ENCODE measurements at regions not wholly inside any gene's neighbourhood (a gene's known extent, or its start where the extent isn't known, plus 50 kb on each side); places are given as distances from the start of the nearest gene placed in this dataset.

DNA sequence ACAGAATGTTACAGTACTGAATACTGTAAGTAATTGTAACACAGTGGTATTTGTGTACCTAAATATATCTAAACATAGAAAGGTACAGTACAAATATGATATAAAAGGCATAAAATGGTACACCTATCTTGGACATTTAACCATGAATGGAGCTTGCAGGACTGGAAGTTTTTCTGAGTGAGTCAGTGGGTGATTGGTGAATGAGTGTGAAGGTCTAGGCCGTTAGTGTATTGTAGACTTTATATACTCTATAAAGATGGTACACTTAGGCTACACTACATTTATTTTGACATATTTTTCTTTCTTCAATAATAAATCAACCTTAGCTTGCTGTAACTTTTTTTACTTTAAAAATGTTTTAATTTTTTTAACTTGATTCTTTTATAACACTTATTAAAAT is 422.5 kb upstream of the FSTL5 start:
- ATAC-seq = no peak
- Mint-ChIP-seq H3K4me1 (no peaks in the 10 kb centered on the region), H3K27me3 (no peaks in the 10 kb centered on the region), H3K9me3 (no peaks in the 10 kb centered on the region), H3K36me3 (no peaks in the 10 kb centered on the region), H3K27ac (no peak overlapping the region), H3K4me3 (no peak overlapping the region)

DNA sequence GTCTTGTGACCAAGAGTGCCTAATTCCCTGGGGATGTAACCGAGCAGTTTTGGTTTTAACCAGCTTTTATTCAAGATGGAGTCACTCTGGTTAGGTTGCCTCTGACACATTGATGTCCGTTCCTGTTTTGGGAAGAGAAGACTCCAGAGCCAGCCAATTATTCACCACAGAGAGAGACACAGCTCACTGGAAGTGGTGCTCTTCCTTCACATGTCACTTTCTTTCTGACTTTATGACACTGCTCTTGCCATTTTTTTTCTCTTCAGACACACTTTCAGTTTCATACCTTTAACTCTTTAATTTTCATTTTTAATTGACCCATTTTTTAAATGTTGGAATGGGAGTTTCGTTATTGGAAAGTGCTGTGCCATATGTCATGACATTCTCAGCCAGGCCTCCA is 418.4 kb upstream of the FSTL5 start:
- H3K36me3 Mint-ChIP-seq = no peaks in the 10 kb centered on the region
- H3K4me1 Mint-ChIP-seq = no peaks in the 10 kb centered on the region
- ATAC-seq = no peak
- H3K9me3 Mint-ChIP-seq = no peaks in the 10 kb centered on the region
- no peak overlapping the region for H3K27ac Mint-ChIP-seq
- no peak overlapping the region for H3K4me3 Mint-ChIP-seq
- H3K27me3 Mint-ChIP-seq = no peaks in the 10 kb centered on the region

DNA sequence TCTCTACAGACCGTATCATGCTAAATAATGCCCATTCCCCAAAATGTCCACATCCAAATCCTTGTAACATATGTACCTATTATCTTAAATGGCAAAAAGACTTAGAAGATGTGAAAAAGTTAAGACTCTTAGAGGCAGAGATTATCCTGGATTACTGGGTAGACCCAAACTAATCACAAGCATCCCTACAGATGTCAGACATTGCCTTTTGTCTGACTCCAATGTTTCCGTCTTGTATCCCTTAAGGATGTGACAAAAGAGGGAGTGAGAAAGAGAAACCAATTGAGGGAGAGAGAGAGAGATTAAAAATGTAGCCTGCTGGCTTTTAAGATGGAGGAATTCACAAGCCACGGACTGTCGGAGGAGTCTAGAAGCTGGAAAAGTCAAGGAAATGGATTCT is 401.9 kb upstream of the FSTL5 start:
- no peak for ATAC-seq

DNA sequence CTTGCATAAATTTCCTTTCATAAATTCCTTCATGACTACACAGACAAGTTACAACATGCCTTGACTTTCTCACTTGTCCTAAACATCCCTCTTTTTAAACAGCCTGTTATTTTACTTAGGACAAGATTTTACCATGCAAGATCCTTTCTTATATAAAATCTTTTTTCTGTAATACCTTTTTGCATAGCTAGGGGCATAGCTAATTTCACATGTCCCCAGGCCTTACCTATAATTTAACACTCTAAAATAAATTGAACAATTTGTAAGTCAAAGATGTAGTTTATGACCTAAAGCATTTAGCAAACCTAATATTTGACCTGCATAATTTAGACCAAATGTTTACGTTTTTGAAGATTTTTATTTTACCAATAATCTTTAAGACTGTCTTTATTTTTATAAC is 396.3 kb upstream of the FSTL5 start:
- no peak overlapping the region for H3K4me3 Mint-ChIP-seq
- H3K27me3 Mint-ChIP-seq = no peaks in the 10 kb centered on the region
- no peaks in the 10 kb centered on the region for H3K4me1 Mint-ChIP-seq
- H3K27ac Mint-ChIP-seq = no peak overlapping the region
- no peaks in the 10 kb centered on the region for H3K36me3 Mint-ChIP-seq
- ATAC-seq = no peak
- no peaks in the 10 kb centered on the region for H3K9me3 Mint-ChIP-seq

More for the DNA sequence above, 401.9 kb upstream of the FSTL5 start:
- H3K27me3 Mint-ChIP-seq = no peaks in the 10 kb centered on the region
- H3K9me3 Mint-ChIP-seq = no peaks in the 10 kb centered on the region
- H3K36me3 Mint-ChIP-seq = no peaks in the 10 kb centered on the region
- H3K4me3 Mint-ChIP-seq = no peak overlapping the region
- H3K27ac Mint-ChIP-seq = no peak overlapping the region
- H3K4me1 Mint-ChIP-seq = no peaks in the 10 kb centered on the region

DNA sequence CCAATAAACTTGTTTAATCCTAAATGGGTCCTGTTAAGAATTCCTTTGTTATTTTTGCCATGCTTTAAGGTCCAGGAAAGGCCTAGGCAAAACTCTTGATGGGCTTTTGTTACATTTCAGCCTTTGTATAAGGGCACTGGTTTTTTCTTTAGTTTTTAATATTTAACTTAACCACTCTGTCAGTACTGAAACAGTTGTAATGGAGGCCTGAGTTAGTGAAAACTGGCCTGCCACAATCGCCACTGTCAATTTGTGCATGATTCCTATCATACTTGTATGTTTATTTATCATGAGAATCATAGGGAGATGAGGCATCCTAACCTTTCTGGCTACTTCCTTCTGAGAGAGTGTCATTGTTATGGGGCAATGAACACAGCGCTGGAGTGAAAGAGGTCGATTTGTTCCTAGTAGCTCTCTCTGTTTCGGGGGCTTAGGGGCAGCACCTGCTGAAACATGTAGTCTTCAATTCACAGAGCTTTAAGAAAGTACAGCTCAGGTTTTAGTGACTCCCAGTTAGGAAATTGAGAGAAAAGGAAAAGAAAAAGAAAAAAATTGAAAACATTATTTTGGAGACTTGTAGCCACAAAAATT is 393.8 kb upstream of the FSTL5 start:
- H3K36me3 Mint-ChIP-seq = no peaks in the 10 kb centered on the region

DNA sequence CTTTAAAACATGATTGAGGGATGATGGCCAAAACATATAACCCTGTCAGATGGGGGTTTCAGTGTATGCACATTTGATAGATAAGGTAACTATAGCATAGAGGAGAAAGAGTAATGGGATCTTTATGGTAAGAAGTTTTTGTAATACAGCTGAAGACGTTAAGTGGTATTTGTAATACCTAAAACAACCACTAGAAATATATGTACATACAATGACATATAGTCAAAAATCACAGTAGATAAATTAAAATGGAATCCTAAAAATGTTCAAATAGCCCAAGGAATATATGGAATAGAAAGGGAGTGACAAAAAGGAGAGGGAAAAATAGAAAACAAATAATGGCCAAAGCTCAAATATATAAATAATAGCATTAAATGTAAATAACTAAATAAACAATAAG is 371.3 kb upstream of the FSTL5 start:
- Mint-ChIP-seq H3K4me1 (no peaks in the 10 kb centered on the region), H3K36me3 (no peaks in the 10 kb centered on the region)
- ATAC-seq = no peak

More for the DNA sequence above, 393.8 kb upstream of the FSTL5 start:
- no peaks in the 10 kb centered on the region for H3K4me1 Mint-ChIP-seq
- H3K9me3 Mint-ChIP-seq = no peaks in the 10 kb centered on the region
- ATAC-seq = no peak
- no peaks in the 10 kb centered on the region for H3K27me3 Mint-ChIP-seq
- no peak overlapping the region for H3K4me3 Mint-ChIP-seq
- H3K27ac Mint-ChIP-seq = no peak overlapping the region

DNA sequence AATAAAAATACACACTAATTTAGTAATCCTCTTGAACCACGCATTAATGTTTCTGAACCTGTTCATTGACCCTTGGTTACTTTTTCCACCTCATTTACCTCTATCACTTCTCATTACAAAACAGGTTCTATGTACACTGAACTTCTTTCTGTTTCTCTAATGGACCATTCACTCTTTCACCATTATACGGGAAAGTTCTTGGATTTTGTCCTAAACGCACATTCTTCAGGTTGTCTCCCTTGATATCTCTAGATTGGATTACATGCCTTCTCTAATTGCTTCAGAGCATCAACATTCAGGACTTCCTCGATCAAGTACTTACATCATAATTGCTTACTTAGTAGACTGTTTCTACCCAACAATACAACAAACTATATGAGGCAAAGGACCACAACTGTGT is 359.4 kb upstream of the FSTL5 start:
- Mint-ChIP-seq H3K4me3 (no peak overlapping the region), H3K27me3 (no peaks in the 10 kb centered on the region), H3K4me1 (no peaks in the 10 kb centered on the region), H3K9me3 (peaks cover 6% of the 10 kb centered on the region), H3K36me3 (no peaks in the 10 kb centered on the region), H3K27ac (no peak overlapping the region)
- ATAC-seq = no peak

More for the DNA sequence above, 371.3 kb upstream of the FSTL5 start:
- no peak overlapping the region for H3K27ac Mint-ChIP-seq
- H3K9me3 Mint-ChIP-seq = peaks cover 4% of the 10 kb centered on the region
- H3K27me3 Mint-ChIP-seq = no peaks in the 10 kb centered on the region
- H3K4me3 Mint-ChIP-seq = no peak overlapping the region

DNA sequence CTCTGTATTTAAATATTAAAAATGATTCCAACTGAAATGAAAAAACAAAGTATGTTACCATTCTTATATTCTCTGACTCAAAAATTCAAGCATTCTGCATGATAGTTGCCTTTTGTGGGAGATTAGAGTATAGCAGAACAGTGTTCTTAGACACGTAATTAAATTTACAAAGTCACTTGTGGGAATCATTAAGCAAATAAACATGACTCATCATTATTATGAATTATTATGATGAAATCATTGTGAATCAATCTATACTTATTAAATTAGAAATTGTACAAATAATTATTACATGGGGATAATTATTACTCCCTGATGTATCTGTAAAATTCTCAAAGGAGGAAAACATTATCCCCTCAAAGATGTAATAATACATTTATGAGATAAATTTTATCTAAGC is 358.9 kb upstream of the FSTL5 start:
- H3K36me3 Mint-ChIP-seq = no peaks in the 10 kb centered on the region
- ATAC-seq = no peak
- no peaks in the 10 kb centered on the region for H3K27me3 Mint-ChIP-seq
- H3K4me1 Mint-ChIP-seq = no peaks in the 10 kb centered on the region
- no peak overlapping the region for H3K4me3 Mint-ChIP-seq
- H3K9me3 Mint-ChIP-seq = peaks cover 6% of the 10 kb centered on the region
- H3K27ac Mint-ChIP-seq = no peak overlapping the region

DNA sequence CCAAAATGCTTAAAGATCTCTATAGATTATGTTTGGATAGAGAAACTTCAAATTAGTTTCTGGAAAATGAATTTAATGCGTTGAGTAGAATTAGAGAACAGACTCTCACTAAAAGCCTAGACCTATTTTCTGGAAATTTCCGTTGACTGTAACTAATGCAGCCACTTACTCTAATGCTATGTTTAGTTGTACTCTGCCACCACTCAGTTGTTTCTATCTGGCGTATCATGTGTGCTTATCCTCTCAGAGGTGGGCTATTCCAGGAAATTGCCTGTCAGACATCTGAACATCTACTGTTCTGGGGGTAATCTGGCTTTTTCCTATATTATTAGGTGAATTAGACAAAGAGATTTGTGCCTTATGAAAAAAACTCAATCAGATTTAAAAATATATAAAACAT is 347.1 kb upstream of the FSTL5 start:
- Mint-ChIP-seq H3K9me3 (no peaks in the 10 kb centered on the region), H3K4me1 (no peaks in the 10 kb centered on the region), H3K27me3 (no peaks in the 10 kb centered on the region), H3K4me3 (no peak overlapping the region), H3K36me3 (no peaks in the 10 kb centered on the region), H3K27ac (no peak overlapping the region)
- ATAC-seq = no peak

DNA sequence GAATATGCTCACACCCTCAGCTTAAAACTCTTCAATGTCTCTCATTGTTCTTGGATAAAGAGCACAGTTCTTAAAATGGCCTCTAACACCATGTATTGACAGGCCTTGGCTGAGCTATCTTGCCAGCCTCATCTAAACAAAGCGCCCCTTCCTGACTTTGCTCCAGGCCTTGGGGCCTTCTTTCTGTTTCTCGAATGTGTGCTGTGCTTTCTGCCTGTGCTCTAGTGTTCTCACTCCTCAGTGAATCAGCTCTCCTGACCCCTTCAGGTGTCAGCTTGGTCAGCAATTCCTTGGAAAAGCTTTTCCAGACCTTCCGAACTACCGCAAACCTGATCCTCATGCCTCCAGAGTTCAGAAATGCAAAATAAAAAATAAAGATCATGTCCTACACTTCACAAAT is 346.3 kb upstream of the FSTL5 start:
- peak; percentile 46 for ATAC-seq
- H3K36me3 Mint-ChIP-seq = no peaks in the 10 kb centered on the region
- H3K9me3 Mint-ChIP-seq = no peaks in the 10 kb centered on the region
- H3K4me3 Mint-ChIP-seq = no peak overlapping the region
- no peaks in the 10 kb centered on the region for H3K27me3 Mint-ChIP-seq
- H3K27ac Mint-ChIP-seq = no peak overlapping the region
- H3K4me1 Mint-ChIP-seq = no peaks in the 10 kb centered on the region

DNA sequence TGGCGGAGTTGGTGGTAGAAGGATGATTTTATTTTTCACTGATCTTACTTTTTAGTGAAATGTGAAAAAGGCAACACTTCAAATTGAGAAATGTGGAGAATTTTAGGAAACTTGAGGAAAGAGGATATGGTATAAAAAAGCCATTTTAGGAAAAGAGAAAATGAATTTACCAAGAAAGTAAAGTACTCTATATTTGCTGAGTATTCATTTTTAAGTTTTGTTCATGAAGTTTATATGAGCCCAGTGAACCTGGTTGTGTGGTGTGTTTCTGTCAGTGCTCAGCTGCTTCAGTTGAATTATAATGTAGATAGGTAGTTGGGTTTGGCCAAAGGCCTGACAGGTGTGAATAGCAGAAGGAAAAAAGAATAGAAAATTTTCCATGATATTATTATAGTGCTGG is 345.5 kb upstream of the FSTL5 start:
- no peak overlapping the region for H3K4me3 Mint-ChIP-seq
- H3K9me3 Mint-ChIP-seq = no peaks in the 10 kb centered on the region
- no peaks in the 10 kb centered on the region for H3K27me3 Mint-ChIP-seq
- no peak overlapping the region for H3K27ac Mint-ChIP-seq
- no peaks in the 10 kb centered on the region for H3K4me1 Mint-ChIP-seq
- H3K36me3 Mint-ChIP-seq = no peaks in the 10 kb centered on the region
- no peak for ATAC-seq

DNA sequence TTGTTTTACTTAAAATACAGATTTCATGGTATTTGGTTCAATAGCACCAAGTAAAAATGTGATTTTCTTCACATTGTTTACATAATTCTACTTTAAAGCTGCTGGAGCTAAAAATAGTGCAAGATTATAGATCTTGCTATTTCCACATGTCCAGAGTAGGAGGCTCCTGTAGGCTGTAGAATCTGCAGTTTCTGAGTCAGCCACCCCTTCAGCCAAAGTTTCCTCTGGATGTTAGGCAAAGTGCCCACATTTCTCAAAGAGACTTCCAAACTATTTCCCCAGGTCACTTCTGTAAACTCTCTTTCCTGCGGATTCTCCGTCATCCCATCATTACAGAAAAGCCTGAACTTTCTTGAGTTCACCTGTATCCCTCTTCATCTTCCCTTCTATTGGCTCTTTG is 342.5 kb upstream of the FSTL5 start:
- Mint-ChIP-seq H3K4me3 (no peak overlapping the region), H3K27me3 (peaks cover 12% of the 10 kb centered on the region), H3K27ac (no peak overlapping the region), H3K36me3 (no peaks in the 10 kb centered on the region), H3K9me3 (no peaks in the 10 kb centered on the region), H3K4me1 (no peaks in the 10 kb centered on the region)
- no peak for ATAC-seq

DNA sequence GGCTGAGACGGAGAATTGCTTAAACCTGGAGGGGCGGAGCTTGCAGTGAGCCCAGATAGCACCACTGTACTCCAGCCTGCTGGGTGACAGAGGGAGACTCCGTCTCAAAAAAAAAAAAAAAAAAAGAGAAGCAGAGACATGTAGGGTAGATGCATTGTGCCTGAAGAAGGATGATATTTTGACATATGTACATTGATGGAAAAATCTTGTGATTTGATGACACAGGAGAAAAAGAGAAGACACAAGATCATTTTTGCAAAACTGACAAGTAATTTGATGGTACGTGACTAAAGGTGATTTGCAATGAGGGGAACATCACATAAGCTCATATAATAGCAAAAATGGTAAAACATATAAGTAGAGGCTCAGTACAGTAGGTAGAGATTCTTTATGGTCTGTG is 340.1 kb upstream of the FSTL5 start:
- Mint-ChIP-seq H3K9me3 (no peaks in the 10 kb centered on the region), H3K27ac (no peak overlapping the region), H3K36me3 (no peaks in the 10 kb centered on the region), H3K27me3 (peaks cover 12% of the 10 kb centered on the region), H3K4me3 (no peak overlapping the region), H3K4me1 (no peaks in the 10 kb centered on the region)
- no peak for ATAC-seq

DNA sequence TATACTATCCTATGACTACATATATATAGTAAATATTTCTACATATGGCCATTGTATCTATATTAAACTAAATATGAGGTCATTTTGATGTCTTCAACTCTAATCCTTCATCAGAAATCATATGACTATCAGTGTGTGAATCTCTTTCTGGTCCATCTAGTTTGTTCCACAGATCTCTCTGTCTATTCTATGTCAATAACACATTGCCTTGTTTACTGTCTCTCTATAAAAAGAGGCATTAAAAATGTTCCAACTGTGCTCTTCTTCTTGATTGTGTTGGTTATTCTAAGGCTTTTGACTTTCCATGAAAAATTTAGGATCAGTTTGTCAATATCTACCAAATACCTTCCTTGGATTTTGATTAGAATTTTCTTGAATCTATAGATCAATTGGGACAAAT is 338.3 kb upstream of the FSTL5 start:
- no peaks in the 10 kb centered on the region for H3K36me3 Mint-ChIP-seq
- no peak overlapping the region for H3K4me3 Mint-ChIP-seq
- no peaks in the 10 kb centered on the region for H3K9me3 Mint-ChIP-seq
- no peaks in the 10 kb centered on the region for H3K4me1 Mint-ChIP-seq
- no peak overlapping the region for H3K27ac Mint-ChIP-seq
- ATAC-seq = no peak
- H3K27me3 Mint-ChIP-seq = peaks cover 12% of the 10 kb centered on the region

DNA sequence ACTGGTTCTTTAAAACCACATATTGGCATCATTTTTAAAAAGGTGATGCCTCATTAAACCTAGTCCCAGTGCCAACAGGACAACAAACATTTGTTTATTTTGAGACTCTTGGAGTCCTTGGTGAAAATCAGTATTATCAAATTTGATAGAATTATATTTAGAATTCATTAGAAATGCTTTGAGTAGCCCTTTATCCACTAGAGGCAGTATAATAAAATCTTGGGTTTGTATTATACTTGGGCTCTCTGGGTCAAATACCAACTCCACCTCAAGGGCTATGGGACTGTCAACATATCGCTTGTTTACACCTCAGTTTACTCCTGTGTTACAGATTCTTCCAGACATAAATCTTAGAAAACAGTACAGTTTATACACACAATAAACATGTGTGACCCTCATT is 335.7 kb upstream of the FSTL5 start:
- Mint-ChIP-seq H3K27ac (no peak overlapping the region), H3K4me3 (no peak overlapping the region), H3K9me3 (no peaks in the 10 kb centered on the region), H3K36me3 (no peaks in the 10 kb centered on the region), H3K4me1 (no peaks in the 10 kb centered on the region), H3K27me3 (peaks cover 12% of the 10 kb centered on the region)
- ATAC-seq = no peak

DNA sequence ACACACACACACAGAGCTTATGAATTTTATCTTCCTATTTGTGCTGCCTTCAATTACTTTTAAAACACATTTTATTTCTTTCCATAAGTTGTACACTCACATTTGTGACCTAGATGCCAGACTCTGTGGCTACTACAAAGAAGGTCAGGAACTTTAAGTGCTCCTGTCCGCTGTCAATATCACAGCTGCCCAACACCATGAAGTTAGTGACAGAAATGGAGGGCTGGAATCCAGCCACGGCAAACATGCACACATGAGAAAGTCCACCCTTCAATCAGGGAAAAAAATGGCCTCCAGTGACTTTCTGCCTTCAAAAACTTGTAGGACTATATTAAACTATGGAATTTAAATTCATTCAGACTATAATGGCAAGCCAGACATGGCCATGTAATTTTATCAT is 334.4 kb upstream of the FSTL5 start:
- no peak for ATAC-seq
- Mint-ChIP-seq H3K4me3 (no peak overlapping the region), H3K36me3 (no peaks in the 10 kb centered on the region), H3K4me1 (no peaks in the 10 kb centered on the region), H3K27ac (no peak overlapping the region), H3K9me3 (no peaks in the 10 kb centered on the region), H3K27me3 (peaks cover 4% of the 10 kb centered on the region)

DNA sequence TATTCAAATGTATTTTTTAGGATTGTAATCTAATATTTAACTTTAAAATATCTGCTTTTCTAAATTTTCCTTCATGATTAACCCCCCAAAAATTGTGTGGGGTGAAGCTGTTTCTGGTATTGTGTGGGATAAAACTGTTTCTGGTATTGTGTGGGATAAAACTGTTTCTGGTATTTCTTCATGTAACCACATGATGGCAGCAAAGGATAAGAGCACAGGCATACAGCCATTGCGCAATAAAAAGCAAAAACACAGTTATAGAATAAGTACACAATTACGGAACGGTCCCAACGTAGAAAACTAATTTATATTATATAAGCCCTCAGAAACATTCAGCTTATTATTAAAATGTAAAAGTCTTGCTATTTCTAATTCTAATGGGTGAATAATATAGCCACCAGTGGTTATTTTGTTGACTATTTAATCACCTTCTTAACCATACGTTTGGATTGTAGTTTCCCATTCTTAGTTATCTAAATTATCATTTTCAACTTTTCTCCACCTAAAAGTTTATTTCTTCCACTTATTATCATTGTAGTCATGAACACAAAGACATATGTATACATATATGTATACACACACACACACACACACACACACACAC is 333.9 kb upstream of the FSTL5 start:
- no peaks in the 10 kb centered on the region for H3K27me3 Mint-ChIP-seq
- ATAC-seq = peak; percentile 67
- H3K4me1 Mint-ChIP-seq = no peaks in the 10 kb centered on the region
- no peaks in the 10 kb centered on the region for H3K36me3 Mint-ChIP-seq
- no peak overlapping the region for H3K27ac Mint-ChIP-seq
- H3K4me3 Mint-ChIP-seq = no peak overlapping the region
- no peaks in the 10 kb centered on the region for H3K9me3 Mint-ChIP-seq

Measured in stimulated activated memory B cell treated with anti-CD40 and anti-IgM and Interleukin-4, amounts not matched to agents 10 μg/mL and 1 μg/mL and 100 μg/mL, for 72 hours (primary cell).